A549 (cell line): ENCODE measurements at regions not wholly inside any gene's neighbourhood (a gene's known extent, or its start where the extent isn't known, plus 50 kb on each side); places are given as distances from the start of the nearest gene placed in this dataset.
A peak's percentile ranks its signal among the peaks of the same experiment; 100 is the strongest.
"Not testable (repeated sequence)": the region's sequence is repeated elsewhere in the genome, so short reads cannot be mapped to it uniquely, and the experiment has no call there.

Experiments
- ATAC-seq, 2 experiments: fragments of 200-7000 bp in 1 of 2; fragments of >200 bp in 1 of 2; cut with Nextera tagmentation in 1 of 2; cut with Tn5 transposase in 1 of 2; 3 replicates each; pipeline versions ENCODE4 v1.8.0 to v1.9.1; 2018 to 2020; ENCODE audit warnings: mild to moderate bottlenecking in 1 of 2, moderate library complexity in 1 of 2
- CTCF ChIA-PET: fragments of 300-600 bp; sonication (Branson Sonifier 250); formaldehyde crosslinking; extraction: SDS; loops from one replicate; lab custom pipeline; 2021; ENCODE audit warnings: antibody characterized with exemption, inconsistent platforms; lab: Yijun Ruan, JAX
- POLR2A ChIA-PET: fragments of 350-600 bp; formaldehyde crosslinking; extraction: SDS; loops from one replicate; lab custom pipeline; 2021; ENCODE audit warnings: antibody characterized with exemption, inconsistent platforms; lab: Yijun Ruan, JAX
- DNase-seq, 2 experiments: peaks; one replicate each; pipeline versions ENCODE4 v3.0.0 to v3.0.0-alpha.2; 2011 to 2016; ENCODE audit warnings: low read depth in 1 of 2, low spot score in 1 of 2
- FAIRE-seq: peaks from 2 replicates; lab custom pipeline; 2011; peaks lifted over from hg19 to GRCh38; lab: Jason Lieb, UNC
- H3K27ac ChIP-seq, 2 experiments: fragments of >200 bp; sonication (Bioruptor Twin); formaldehyde crosslinking; 3 replicates each; pipeline ENCODE4 v1.5.1; 2016 to 2017
- H3K4me1 ChIP-seq: fragments of >200 bp; sonication (Bioruptor Twin); formaldehyde crosslinking; 3 replicates; pipeline ENCODE4 v1.6.1; 2016
- H3K4me2 ChIP-seq: fragments of >200 bp; sonication (Bioruptor Twin); formaldehyde crosslinking; 3 replicates; pipeline ENCODE4 v1.6.1; 2016
- H3K4me3 ChIP-seq: fragments of >200 bp; sonication (Bioruptor Twin); formaldehyde crosslinking; 3 replicates; pipeline ENCODE4 v1.5.1; 2016
- H3K9me3 ChIP-seq: fragments of >200 bp; sonication (Bioruptor Twin); formaldehyde crosslinking; 3 replicates; pipeline ENCODE4 v1.6.1; 2016
- CEBPB ChIP-seq, 2 experiments: fragments of >200 bp in 1 of 2; sonication (Bioruptor Twin) in 1 of 2; formaldehyde crosslinking in 1 of 2; IDR thresholded peaks; 2 replicates each; pipeline ENCODE4 v1.6.1; 2012 to 2016
- EHF ChIP-seq: fragments of 250-450 bp; sonication (Bioruptor Pico); IDR thresholded peaks from 2 replicates; pipeline ENCODE4 v1.5.0; 2020; ENCODE audit warnings: mild to moderate bottlenecking
- EP300 ChIP-seq, 2 experiments: fragments of >200 bp; sonication (Bioruptor Twin); formaldehyde crosslinking; IDR thresholded peaks; 2 replicates in 1 of 2; 3 replicates in 1 of 2; pipeline ENCODE4 v1.6.1; 2016 to 2017
- FOSL2 ChIP-seq, 2 experiments: fragments of 450-650 bp in 1 of 2; fragments of >200 bp in 1 of 2; sonication (Bioruptor Twin) in 1 of 2; formaldehyde crosslinking; IDR thresholded peaks; 2 replicates each; pipeline versions ENCODE4 v1.5.0 to v1.6.1; 2016 to 2020; ENCODE audit warnings: mild to moderate bottlenecking in 1 of 2, moderate library complexity in 1 of 2
- FOXS1 ChIP-seq: fragments of 250-450 bp; sonication (Bioruptor Pico); IDR thresholded peaks from 2 replicates; pipeline ENCODE4 v1.5.0; 2020; ENCODE audit warnings: mild to moderate bottlenecking, moderate library complexity
- HOXA7 ChIP-seq: fragments of 250-450 bp; sonication (Bioruptor Pico); IDR thresholded peaks from 2 replicates; pipeline ENCODE4 v1.5.0; 2020; ENCODE audit warnings: mild to moderate bottlenecking, moderate library complexity
- JUNB ChIP-seq: fragments of >200 bp; sonication (Bioruptor Twin); formaldehyde crosslinking; IDR thresholded peaks from 2 replicates; pipeline ENCODE4 v1.6.1; 2016
- MAFK ChIP-seq: fragments of 450-650 bp; IDR thresholded peaks from 2 replicates; pipeline ENCODE4 v1.6.1; 2014; ENCODE audit not compliant: partially characterized antibody
- MAZ ChIP-seq: fragments of 150-350 bp; IDR thresholded peaks from 2 replicates; pipeline ENCODE4 v1.6.1; 2014; ENCODE audit warnings: antibody characterized with exemption, low read depth, low read length, borderline replicate concordance
- NFE2L2 ChIP-seq: fragments of 150-350 bp; conservative IDR thresholded peaks from 2 replicates; pipeline ENCODE4 v1.6.1; 2014; ENCODE audit warnings: low read length
- PHF8 ChIP-seq: fragments of 200-600 bp; sonication (generic); IDR thresholded peaks from 2 replicates; pipeline ENCODE4 v1.6.1; 2016; ENCODE audit warnings: low read depth, mild to moderate bottlenecking, antibody characterized with exemption, moderate library complexity, borderline replicate concordance
- RAD21 ChIP-seq, 2 experiments: fragments of >200 bp in 1 of 2; sonication (Bioruptor Twin) in 1 of 2; formaldehyde crosslinking in 1 of 2; IDR thresholded peaks in 1 of 2; conservative IDR thresholded peaks in 1 of 2; 2 replicates in 1 of 2; 3 replicates in 1 of 2; pipeline ENCODE4 v1.6.1; 2012 to 2018; ENCODE audit warnings: inconsistent platforms in 1 of 2
- RARB ChIP-seq: fragments of 250-450 bp; sonication (Bioruptor Pico); IDR thresholded peaks from 2 replicates; pipeline ENCODE4 v1.8.0; 2021; ENCODE audit warnings: mild to moderate bottlenecking, moderate library complexity
- RFX5 ChIP-seq: fragments of 450-650 bp; IDR thresholded peaks from 2 replicates; pipeline ENCODE4 v1.7.1; 2014; ENCODE audit warnings: antibody characterized with exemption, mild to moderate bottlenecking, moderate library complexity
- SMC3 ChIP-seq: fragments of >200 bp; sonication (Bioruptor Twin); formaldehyde crosslinking; IDR thresholded peaks from 3 replicates; pipeline ENCODE4 v1.6.1; 2018; ENCODE audit warnings: inconsistent platforms
- SREBF2 ChIP-seq: fragments of 450-650 bp; IDR thresholded peaks from 2 replicates; pipeline ENCODE4 v1.6.1; 2014; ENCODE audit warnings: mild to moderate bottlenecking, moderate library complexity
- ZC3H11A ChIP-seq: fragments of 450-650 bp; IDR thresholded peaks from 2 replicates; pipeline ENCODE4 v1.6.1; 2014; ENCODE audit warnings: antibody characterized with exemption, mild to moderate bottlenecking
- ZFP36 ChIP-seq: fragments of 450-650 bp; IDR thresholded peaks from 2 replicates; pipeline ENCODE4 v1.6.1; 2014; ENCODE audit warnings: borderline replicate concordance; ENCODE audit not compliant: partially characterized antibody
- WGBS: methylation state at CpG from one replicate; pipeline ENCODE4 v1.1.6; 2017; ENCODE audit errors: missing lambda C conversion rate; 5-methylcytosine and 5-hydroxymethylcytosine counted together
- TF ChIP-seq, protein P1 (sequence below): fragments of >200 bp; sonication (Bioruptor Twin); formaldehyde crosslinking; IDR thresholded peaks from 3 replicates; pipeline ENCODE4 v1.5.1; 2016
- TF ChIP-seq, protein P2 (sequence below): IDR thresholded peaks from 2 replicates; pipeline ENCODE4 v1.6.1; 2012; ENCODE audit warnings: low read depth, borderline replicate concordance
- TF ChIP-seq, protein P3 (sequence below): fragments of 200-600 bp; sonication (generic); IDR thresholded peaks from 2 replicates; pipeline ENCODE4 v1.6.1; 2016; ENCODE audit warnings: antibody characterized with exemption, mild to moderate bottlenecking, moderate library complexity
- TF ChIP-seq, protein P4 (sequence below): IDR thresholded peaks from 2 replicates; pipeline ENCODE4 v1.6.1; 2012

DNA sequence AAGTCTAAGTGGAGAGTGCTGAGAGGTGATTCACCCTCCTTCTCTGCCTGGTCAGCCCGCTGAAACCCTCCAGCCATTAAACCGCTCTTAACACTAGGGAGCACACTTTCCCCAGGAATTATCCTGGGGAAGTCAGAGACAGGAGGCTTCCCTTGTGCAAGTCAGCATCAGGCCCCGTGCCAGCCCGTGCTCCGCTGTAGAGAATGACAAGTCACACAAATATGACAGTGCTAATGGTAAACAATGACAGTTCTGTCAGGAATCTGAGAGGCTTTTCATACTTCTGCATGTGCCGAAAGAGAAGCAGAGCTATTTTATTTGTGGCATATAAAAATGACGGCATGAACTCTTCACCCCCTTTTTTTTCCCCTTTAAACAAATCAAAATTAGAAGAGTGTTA is 816.9 kb upstream of the SLC10A2 start:
- peak; percentile 50; the same call in 2 of the 3 replicates for TF ChIP-seq SMC3
- no peak for TF ChIP-seq EP300 (IDR thresholded peaks at IDR 0.05)
- TF ChIP-seq, protein P1, sequence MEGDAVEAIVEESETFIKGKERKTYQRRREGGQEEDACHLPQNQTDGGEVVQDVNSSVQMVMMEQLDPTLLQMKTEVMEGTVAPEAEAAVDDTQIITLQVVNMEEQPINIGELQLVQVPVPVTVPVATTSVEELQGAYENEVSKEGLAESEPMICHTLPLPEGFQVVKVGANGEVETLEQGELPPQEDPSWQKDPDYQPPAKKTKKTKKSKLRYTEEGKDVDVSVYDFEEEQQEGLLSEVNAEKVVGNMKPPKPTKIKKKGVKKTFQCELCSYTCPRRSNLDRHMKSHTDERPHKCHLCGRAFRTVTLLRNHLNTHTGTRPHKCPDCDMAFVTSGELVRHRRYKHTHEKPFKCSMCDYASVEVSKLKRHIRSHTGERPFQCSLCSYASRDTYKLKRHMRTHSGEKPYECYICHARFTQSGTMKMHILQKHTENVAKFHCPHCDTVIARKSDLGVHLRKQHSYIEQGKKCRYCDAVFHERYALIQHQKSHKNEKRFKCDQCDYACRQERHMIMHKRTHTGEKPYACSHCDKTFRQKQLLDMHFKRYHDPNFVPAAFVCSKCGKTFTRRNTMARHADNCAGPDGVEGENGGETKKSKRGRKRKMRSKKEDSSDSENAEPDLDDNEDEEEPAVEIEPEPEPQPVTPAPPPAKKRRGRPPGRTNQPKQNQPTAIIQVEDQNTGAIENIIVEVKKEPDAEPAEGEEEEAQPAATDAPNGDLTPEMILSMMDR: peak; percentile 46
- no peak for TF ChIP-seq MAZ
- TF ChIP-seq FOSL2 (IDR thresholded peaks at IDR 0.05): 0 out of 2 replicates have a peak, but pooled peaks have one; percentile 15
- peak; percentile 76 for TF ChIP-seq FOSL2 (CRISPR knock-in tag; IDR thresholded peaks at IDR 0.05)
- TF ChIP-seq MAFK: peak; percentile 58
- no peak for TF ChIP-seq RARB (CRISPR knock-in tag)
- no peak for TF ChIP-seq ZC3H11A
- peak; percentile 46; the same call in 1 of the 2 replicates for TF ChIP-seq JUNB
- TF ChIP-seq RAD21 (conservative IDR thresholded peaks at IDR 0.05 in 1 of 2, IDR thresholded peaks at IDR 0.05 in 1 of 2): peak; percentile 66 to 71
- TF ChIP-seq, all 56 proteins: peak for 6
- 3% methylated on average over 7 of the region's 7 CpGs for WGBS
- no peak overlapping the region for H3K4me3 ChIP-seq
- ATAC-seq (peak; percentile 98 to 99), DNase-seq (peak; percentile 24 to 79), FAIRE-seq (no peak)
- ChIA-PET POLR2A (no interaction called here), CTCF (interaction anchor here (0.6 kb wide), 1 partner anchor 70 kb away, joined by 3 read pairs; no protein-coding TSS in a partner anchor)
- no peaks in the 10 kb centered on the region for H3K9me3 ChIP-seq
- no peaks in the 10 kb centered on the region for H3K4me1 ChIP-seq
- no peak overlapping the region for H3K27ac ChIP-seq
- H3K4me2 ChIP-seq: peak overlapping the region; percentile 60; the same call in 2 of the 3 replicates

DNA sequence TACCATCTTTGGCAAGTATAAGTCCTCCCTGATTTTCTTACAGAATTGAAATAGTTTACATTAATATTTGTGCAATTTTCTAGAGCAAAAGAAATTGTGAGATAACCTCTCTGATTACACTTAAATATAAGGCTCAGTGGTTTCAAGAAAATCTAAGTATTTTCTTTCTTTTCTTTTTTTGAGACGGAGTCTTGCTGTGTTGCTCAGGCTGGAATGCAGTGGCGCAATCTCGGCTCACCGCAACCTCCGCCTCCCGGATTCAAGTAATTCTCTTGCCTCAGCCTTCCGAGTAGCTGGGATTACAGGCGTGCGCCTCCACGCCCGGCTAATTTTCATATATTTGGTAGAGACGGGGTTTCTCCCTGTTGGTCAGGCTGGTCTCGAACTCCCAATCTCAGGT is 813.9 kb upstream of the SLC10A2 start:
- ATAC-seq, CTCF ChIA-PET: not testable (repeated sequence)

DNA sequence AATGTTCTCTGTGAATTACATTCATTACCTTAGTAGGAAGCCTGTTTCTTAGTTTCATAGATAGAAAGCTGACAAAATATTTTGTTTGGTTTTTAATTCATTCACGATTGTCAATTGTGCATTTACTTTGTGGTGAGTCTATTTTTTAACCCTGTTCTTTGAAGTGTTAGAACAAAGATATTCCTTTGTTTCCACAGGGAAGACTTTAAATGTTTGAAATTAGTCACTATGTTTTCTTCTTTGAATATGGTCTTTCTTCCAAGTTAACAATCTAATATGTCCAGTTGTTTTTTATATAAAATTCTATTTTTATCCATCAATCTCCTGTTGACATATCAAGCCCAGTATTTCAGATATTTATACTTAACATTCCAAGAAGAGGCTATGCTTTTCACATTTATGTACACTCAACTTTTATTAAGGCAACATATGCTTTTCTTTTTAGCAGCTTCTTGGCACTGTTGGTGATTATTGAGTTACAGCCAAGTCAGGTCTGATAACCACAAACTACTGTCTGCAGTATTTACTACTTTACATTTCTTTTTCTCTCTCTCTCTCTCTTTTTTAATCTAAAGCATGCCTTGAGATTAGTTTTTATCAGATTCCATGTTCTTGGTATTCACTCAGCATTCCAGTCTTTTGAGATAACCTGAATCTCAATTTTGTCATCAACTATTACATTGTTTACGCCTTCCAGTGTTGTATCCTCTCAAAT is 812.8 kb upstream of the SLC10A2 start:
- no peak for FAIRE-seq
- no peaks in the 10 kb centered on the region for H3K9me3 ChIP-seq
- no peak overlapping the region for H3K4me3 ChIP-seq
- TF ChIP-seq ZFP36: no peak
- TF ChIP-seq PHF8: no peak
- TF ChIP-seq, protein P2, sequence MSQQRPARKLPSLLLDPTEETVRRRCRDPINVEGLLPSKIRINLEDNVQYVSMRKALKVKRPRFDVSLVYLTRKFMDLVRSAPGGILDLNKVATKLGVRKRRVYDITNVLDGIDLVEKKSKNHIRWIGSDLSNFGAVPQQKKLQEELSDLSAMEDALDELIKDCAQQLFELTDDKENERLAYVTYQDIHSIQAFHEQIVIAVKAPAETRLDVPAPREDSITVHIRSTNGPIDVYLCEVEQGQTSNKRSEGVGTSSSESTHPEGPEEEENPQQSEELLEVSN: no peak
- TF ChIP-seq FOSL2 (IDR thresholded peaks at IDR 0.05): no peak
- TF ChIP-seq FOSL2 (CRISPR knock-in tag; IDR thresholded peaks at IDR 0.05): no peak
- TF ChIP-seq ZC3H11A: no peak
- TF ChIP-seq SREBF2: no peak
- TF ChIP-seq NFE2L2: no peak
- TF ChIP-seq RFX5: no peak
- TF ChIP-seq FOXS1 (CRISPR knock-in tag): no peak
- no peak for TF ChIP-seq HOXA7 (CRISPR knock-in tag)
- no peak for TF ChIP-seq CEBPB (IDR thresholded peaks at IDR 0.05)
- TF ChIP-seq, protein P3, sequence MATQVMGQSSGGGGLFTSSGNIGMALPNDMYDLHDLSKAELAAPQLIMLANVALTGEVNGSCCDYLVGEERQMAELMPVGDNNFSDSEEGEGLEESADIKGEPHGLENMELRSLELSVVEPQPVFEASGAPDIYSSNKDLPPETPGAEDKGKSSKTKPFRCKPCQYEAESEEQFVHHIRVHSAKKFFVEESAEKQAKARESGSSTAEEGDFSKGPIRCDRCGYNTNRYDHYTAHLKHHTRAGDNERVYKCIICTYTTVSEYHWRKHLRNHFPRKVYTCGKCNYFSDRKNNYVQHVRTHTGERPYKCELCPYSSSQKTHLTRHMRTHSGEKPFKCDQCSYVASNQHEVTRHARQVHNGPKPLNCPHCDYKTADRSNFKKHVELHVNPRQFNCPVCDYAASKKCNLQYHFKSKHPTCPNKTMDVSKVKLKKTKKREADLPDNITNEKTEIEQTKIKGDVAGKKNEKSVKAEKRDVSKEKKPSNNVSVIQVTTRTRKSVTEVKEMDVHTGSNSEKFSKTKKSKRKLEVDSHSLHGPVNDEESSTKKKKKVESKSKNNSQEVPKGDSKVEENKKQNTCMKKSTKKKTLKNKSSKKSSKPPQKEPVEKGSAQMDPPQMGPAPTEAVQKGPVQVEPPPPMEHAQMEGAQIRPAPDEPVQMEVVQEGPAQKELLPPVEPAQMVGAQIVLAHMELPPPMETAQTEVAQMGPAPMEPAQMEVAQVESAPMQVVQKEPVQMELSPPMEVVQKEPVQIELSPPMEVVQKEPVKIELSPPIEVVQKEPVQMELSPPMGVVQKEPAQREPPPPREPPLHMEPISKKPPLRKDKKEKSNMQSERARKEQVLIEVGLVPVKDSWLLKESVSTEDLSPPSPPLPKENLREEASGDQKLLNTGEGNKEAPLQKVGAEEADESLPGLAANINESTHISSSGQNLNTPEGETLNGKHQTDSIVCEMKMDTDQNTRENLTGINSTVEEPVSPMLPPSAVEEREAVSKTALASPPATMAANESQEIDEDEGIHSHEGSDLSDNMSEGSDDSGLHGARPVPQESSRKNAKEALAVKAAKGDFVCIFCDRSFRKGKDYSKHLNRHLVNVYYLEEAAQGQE: no peak
- TF ChIP-seq, protein P4, sequence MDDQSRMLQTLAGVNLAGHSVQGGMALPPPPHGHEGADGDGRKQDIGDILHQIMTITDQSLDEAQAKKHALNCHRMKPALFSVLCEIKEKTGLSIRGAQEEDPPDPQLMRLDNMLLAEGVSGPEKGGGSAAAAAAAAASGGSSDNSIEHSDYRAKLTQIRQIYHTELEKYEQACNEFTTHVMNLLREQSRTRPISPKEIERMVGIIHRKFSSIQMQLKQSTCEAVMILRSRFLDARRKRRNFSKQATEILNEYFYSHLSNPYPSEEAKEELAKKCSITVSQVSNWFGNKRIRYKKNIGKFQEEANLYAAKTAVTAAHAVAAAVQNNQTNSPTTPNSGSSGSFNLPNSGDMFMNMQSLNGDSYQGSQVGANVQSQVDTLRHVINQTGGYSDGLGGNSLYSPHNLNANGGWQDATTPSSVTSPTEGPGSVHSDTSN: no peak
- no peak for TF ChIP-seq EHF
- no peak for DNase-seq
- H3K4me2 ChIP-seq: no peak overlapping the region
- CTCF ChIA-PET: no interaction called here
- H3K4me1 ChIP-seq: no peaks in the 10 kb centered on the region
- POLR2A ChIA-PET: no interaction called here
- WGBS: 9% methylated on average over 2 of the region's 2 CpGs
- no peak for ATAC-seq
- no peak overlapping the region for H3K27ac ChIP-seq

More for the DNA sequence above, 813.9 kb upstream of the SLC10A2 start:
- FAIRE-seq, H3K27ac ChIP-seq, DNase-seq, POLR2A ChIA-PET, H3K9me3 ChIP-seq, H3K4me1 ChIP-seq, H3K4me2 ChIP-seq, H3K4me3 ChIP-seq: not testable (repeated sequence)
- 67% methylated on average over 13 of the region's 13 CpGs for WGBS
